Progenitor cell of endocrine pancreas (in vitro differentiated cells): ENCODE measurements at regions not wholly inside any gene's neighbourhood (a gene's known extent, or its start where the extent isn't known, plus 50 kb on each side); places are given as distances from the start of the nearest gene placed in this dataset.

Source experiments
- DNase-seq: peaks from one replicate; pipeline ENCODE4 v3.0.0; 2021; ENCODE audit warnings: low spot score; ENCODE audit not compliant: unreplicated experiment
- H3K27ac Mint-ChIP-seq: 2 replicates; pipeline ENCODE4 v1.8.0; 2021; ENCODE audit warnings: mild to moderate bottlenecking, moderate library complexity, mixed read lengths
- H3K27me3 Mint-ChIP-seq: 2 replicates; pipeline ENCODE4 v1.8.0; 2021; ENCODE audit warnings: mixed read lengths
- H3K36me3 Mint-ChIP-seq: 2 replicates; pipeline ENCODE4 v1.8.0; 2022; ENCODE audit warnings: mixed read lengths; ENCODE audit not compliant: insufficient read depth
- H3K4me1 Mint-ChIP-seq: 2 replicates; pipeline ENCODE4 v1.8.0; 2021; ENCODE audit warnings: low read depth, mixed read lengths
- H3K4me3 Mint-ChIP-seq: 2 replicates; pipeline ENCODE4 v1.8.0; 2021; ENCODE audit warnings: low read depth, mild to moderate bottlenecking, moderate library complexity, mixed read lengths
- H3K9me3 Mint-ChIP-seq: 2 replicates; pipeline ENCODE4 v1.8.0; 2021; ENCODE audit warnings: low read depth, mixed read lengths
- CTCF ChIP-seq: fragments of 200-600 bp; sonication (generic); IDR thresholded peaks from one replicate; pipeline ENCODE4 v1.5.0; 2021; ENCODE audit warnings: antibody characterized with exemption, mild to moderate bottlenecking; ENCODE audit not compliant: unreplicated experiment

- no peaks in the 10 kb centered on the region for H3K36me3 Mint-ChIP-seq
- no peak overlapping the region for H3K27ac Mint-ChIP-seq
- TF ChIP-seq CTCF = no peak
- no peaks in the 10 kb centered on the region for H3K4me1 Mint-ChIP-seq
- no peaks in the 10 kb centered on the region for H3K27me3 Mint-ChIP-seq
- H3K9me3 Mint-ChIP-seq = peaks cover 9% of the 10 kb centered on the region
- no peak overlapping the region for H3K4me3 Mint-ChIP-seq
- no peak for DNase-seq
These were observed 352.8 kb upstream of the FAM174A start for GRCh38 chr5:100182402-100182801.

- no peaks in the 10 kb centered on the region for H3K36me3 Mint-ChIP-seq
- no peaks in the 10 kb centered on the region for H3K4me1 Mint-ChIP-seq
- TF ChIP-seq CTCF = no peak
- no peak overlapping the region for H3K27ac Mint-ChIP-seq
- H3K4me3 Mint-ChIP-seq = no peak overlapping the region
- H3K27me3 Mint-ChIP-seq = no peaks in the 10 kb centered on the region
- H3K9me3 Mint-ChIP-seq = peaks cover 12% of the 10 kb centered on the region
- DNase-seq = no peak
These were observed 359.8 kb upstream of the FAM174A start for GRCh38 chr5:100175346-100175745.

DNA sequence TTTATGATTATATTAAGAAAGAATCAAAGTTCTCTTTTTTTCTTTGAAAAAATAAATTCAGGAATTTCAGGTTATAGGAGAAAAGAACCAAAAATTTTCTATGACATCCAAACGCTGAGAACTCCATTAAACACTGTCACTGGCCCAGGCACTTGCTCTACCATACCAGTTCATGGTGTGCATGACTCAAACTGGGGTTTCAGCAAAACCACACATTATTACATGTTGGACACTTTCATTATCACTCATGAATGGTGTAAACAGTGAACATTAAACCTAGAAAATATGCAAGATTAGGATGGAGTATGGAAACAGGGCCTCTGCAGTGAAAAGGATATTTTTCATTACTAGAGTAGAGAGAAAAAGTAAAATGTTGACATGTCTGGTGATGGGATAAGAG is 369.9 kb upstream of the FAM174A start:
- H3K4me3 Mint-ChIP-seq = no peak overlapping the region
- H3K4me1 Mint-ChIP-seq = no peaks in the 10 kb centered on the region
- no peak overlapping the region for H3K27ac Mint-ChIP-seq
- H3K9me3 Mint-ChIP-seq = peaks cover 18% of the 10 kb centered on the region
- no peak for TF ChIP-seq CTCF
- DNase-seq = no peak
- H3K27me3 Mint-ChIP-seq = no peaks in the 10 kb centered on the region
- peaks cover 2% of the 10 kb centered on the region for H3K36me3 Mint-ChIP-seq

DNA sequence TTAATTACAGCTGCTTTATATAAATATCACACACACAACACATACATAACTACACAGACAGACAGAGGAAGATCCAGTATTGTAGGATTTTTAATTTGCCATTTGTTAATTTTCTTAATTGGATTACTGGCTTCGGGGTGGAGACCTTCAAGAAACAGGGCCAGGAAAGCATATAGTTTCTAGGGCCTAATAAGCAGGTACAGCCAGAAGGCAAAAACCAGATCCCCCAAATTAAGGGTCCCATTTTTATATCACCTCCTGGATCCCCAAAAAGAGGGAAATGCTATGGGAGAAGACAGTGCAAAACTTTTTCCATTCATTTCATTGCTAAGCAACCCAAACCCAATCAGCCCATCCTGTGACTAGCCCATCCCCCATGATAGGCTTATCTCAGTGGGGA is 373.3 kb upstream of the FAM174A start:
- H3K27me3 Mint-ChIP-seq = no peaks in the 10 kb centered on the region
- no peak overlapping the region for H3K4me3 Mint-ChIP-seq
- DNase-seq = no peak
- no peak for TF ChIP-seq CTCF
- no peak overlapping the region for H3K27ac Mint-ChIP-seq
- no peaks in the 10 kb centered on the region for H3K4me1 Mint-ChIP-seq
- H3K9me3 Mint-ChIP-seq = peaks cover 29% of the 10 kb centered on the region
- peaks cover 2% of the 10 kb centered on the region for H3K36me3 Mint-ChIP-seq

DNA sequence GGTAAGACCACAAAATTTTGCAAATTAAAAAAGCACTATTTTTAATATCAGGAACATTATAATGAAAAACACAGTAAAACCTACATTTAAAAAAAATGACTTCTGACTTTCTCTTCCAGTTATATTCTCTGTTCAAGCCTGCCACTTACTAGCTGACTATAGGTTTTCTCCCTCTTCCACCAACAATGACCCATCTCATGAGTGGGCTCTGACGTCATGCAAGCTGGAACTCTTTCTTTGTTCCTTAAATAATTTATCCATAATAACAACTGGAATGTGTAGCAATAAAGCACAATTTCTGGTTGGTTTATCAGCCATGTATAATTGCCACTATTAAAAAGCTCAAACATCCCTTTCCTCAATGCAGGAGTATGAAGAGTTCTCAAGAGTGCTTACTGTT is 378.1 kb upstream of the FAM174A start:
- DNase-seq = no peak
- Mint-ChIP-seq H3K9me3 (peaks cover 22% of the 10 kb centered on the region), H3K27me3 (no peaks in the 10 kb centered on the region), H3K4me1 (no peaks in the 10 kb centered on the region), H3K36me3 (no peaks in the 10 kb centered on the region), H3K27ac (no peak overlapping the region), H3K4me3 (no peak overlapping the region)
- TF ChIP-seq CTCF = no peak
